HG03095 (cell line): ENCODE measurements at regions not wholly inside any gene's neighbourhood (a gene's known extent, or its start where the extent isn't known, plus 50 kb on each side); places are given as distances from the start of the nearest gene placed in this dataset.

Experiments
- ATAC-seq: cut with Tn5 transposase; IDR thresholded peaks from one replicate; pipeline ENCODE4 v1.9.1; 2021; ENCODE audit warnings: moderate library complexity; ENCODE audit not compliant: unreplicated experiment

DNA sequence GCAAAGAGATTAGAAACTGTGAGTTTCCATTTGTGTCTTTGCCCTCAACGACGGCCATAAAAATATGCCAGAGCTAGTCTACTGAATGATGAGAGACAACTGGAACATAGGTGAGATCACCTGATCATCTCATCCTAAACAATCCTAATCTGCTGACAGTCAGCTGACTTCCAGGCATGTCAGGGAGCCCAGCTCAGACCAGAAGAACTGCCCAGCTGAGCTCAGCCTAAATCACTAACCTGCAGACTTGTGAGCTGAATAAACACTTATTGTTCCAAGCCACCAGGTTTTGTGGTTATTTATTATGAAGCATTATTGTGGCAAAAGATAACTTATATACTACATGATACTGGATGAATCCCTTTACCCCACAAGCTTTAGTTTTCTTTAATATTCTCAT lies 118.9 kb upstream of the PLEKHG7 start:
- ATAC-seq = no peak

DNA sequence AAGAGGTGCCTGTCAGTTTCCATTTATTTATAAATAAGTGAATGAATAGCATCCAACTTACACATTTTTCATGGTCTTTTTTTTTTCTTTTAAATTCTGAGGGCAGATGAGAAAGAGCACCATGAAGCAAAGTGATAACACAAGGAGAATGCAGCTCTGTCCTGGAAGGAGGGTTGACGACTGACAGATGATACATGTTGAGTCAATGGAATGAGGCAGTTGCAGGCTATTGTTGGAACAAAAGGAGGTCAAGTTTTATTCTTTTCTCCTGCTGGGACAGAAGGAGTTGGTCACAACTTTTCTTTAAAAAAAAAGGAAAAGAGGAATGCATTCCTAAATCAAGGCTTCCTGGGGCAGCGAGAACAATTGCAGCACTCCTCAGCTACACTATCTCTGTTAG lies 119.9 kb upstream of the PLEKHG7 start:
- no peak for ATAC-seq

DNA sequence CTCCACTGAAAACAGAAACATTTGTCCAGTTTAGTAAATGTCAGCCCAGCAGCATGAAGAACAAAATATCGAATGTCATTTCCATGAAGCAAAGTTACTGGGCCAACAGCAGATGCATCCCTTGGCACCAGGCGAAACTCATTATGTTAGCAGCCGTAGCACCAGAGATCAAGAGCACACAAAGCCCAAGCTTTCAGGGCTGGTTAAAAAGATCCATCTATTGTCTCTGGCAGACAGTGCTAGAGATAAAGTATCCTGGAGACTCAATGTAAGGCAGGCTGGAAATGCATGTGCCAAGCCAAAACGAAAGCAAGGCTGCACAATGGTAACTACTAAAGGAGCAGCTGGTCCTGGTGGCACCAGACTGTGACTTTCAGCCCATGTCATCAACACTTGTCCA lies 120.3 kb upstream of the PLEKHG7 start:
- ATAC-seq = no peak

DNA sequence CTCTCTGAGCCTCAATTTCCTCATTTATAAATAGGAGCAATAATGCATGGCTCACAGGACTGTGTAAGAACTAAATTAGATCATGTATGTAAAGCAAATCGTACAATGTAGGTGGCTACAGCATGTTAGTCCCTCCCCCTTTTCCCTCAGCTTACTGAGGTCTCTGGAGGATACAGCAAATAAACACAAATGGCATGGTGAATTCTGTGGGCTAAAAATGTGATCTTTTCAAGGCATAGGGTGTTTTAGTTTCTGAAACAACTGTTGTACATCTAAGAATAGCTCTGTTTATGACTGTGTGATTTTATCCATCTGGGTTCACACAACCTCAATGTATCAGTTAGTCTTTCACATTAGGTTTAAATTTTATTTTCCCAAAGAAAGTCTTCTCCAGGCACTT lies 121.2 kb upstream of the PLEKHG7 start:
- no peak for ATAC-seq

DNA sequence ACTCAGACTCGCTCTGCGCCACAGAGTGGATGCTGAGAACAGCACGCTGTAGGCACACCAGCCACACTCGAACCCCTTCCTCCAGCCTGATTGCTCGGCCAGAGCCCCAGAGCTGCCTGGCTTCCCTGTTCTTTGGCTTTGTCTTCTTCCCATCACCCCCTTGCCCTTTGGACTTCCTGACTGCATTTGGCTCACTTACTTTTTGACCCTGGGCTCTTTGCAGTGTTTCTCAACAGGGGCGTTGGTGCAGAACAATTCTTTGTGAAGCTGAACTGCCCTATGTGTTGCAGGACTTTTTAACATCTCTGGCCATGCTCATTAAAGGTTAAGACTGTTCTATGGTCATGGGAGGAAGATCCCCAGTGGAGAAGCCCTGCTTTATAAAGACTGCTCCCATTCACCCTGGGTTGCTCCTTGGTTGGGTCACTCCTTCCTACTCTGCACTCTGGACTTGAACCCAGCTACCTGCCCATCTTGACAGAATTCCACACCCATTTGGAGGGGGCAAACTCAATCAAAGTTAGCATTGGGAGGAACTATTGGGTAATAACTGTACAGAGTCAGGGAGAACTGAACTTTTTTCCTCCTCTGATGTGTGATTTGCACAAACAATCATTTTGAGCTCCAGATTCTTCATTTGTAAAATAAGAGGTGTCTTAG lies 127.7 kb upstream of the PLEKHG7 start:
- no peak for ATAC-seq

DNA sequence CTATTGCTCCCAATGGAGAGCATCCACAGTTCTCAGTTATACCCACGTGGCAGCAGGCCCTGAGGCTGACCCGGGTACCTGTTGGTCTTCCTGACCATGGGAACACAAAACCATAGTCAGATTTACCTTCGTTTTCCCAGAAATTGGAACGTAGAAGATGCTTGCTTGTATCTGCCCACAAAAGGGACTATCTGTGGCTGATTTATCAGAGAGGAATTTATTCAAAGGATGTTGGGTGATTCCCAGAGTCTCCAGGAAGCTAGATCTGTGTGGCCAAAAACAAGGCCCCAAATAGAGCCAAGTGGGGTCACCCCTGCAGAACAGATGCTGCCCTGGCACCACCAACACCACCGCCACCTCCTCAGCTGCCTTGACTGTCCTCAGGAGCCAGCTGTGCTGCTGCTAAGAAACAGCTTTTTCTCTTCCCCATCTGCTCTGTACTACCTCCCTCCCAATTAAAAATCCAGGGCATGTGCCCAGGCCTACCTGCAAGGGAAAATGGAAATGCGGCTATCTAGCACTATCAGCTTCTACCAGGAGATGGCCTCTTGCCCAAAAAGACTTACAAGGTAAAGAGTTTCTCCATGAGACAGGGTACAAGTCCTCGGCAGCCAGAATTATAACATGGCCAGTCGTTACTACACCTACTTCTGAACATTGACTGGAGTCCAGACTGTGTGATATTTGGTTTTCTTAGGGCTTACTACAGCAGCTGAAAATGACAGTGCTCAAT lies 128.6 kb upstream of the PLEKHG7 start:
- no peak for ATAC-seq

DNA sequence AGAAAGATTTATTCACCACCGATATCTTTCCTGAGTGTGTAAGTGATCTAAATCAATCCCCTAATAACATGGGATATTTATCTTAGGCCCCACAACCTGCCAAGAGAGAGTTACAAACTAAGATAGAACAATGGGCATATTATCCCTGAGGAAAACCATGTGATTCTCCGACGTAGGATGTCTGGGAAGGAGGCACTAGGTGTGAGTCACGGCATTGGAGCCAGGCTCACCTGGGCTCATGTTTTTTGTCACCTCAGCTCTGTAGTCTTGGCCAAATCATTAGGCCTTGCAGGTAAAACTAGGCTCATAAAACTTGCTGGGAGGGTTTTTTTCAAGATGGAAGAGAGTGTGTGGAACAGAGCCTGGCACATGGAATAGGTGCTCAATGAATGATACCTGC lies 129.7 kb upstream of the PLEKHG7 start:
- ATAC-seq = no peak

DNA sequence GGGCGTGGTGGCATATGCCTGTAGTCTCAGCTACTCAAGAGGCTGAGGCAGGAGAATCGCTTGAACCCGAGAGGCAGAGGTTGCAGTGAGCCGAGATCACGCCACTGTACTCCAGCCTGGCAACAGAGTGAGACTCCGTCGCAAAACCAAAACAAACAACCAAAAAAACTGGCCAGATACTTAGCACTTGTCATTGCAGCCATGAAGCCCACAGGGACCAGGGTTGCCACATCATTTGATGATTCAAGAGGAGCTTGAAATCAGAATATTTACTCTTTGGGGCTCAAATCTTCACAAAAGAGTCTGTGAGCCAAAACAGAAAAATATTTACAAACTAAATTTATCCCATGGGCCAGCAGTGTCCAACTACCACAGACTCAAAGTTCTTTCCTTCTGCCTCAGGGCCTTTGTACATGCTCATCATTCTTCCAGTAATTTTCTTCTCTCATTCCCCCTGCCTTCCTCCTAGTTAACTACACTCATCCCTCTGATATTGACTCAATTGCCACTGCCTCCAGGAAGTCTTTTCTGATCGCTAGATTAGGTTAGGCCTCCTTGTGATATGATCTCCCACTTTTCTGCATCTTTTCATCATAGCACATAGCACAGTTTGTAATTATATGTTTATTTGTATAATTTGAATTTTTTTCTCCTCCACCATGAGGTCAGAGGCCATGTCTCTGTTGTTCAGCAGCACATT lies 130.8 kb upstream of the PLEKHG7 start:
- ATAC-seq = no peak

DNA sequence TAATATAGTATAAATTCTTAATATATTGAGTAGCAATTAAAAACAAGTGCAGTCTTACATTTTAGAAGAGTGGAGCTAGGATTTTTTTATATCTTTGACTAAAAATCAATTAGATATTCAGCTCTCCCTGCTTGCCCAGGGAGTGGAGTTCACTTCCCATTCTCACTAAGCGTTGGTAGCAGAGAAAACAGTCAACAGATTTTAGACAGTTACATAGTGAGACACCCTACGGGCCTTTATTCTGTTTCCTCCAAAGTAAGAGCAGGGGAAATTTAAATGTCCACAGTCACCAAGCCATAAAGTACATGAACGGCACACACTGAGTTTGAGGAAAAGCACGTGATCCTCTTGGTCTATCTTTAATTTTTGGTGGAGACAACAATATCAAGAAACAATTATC lies 131.6 kb upstream of the PLEKHG7 start:
- no peak for ATAC-seq

DNA sequence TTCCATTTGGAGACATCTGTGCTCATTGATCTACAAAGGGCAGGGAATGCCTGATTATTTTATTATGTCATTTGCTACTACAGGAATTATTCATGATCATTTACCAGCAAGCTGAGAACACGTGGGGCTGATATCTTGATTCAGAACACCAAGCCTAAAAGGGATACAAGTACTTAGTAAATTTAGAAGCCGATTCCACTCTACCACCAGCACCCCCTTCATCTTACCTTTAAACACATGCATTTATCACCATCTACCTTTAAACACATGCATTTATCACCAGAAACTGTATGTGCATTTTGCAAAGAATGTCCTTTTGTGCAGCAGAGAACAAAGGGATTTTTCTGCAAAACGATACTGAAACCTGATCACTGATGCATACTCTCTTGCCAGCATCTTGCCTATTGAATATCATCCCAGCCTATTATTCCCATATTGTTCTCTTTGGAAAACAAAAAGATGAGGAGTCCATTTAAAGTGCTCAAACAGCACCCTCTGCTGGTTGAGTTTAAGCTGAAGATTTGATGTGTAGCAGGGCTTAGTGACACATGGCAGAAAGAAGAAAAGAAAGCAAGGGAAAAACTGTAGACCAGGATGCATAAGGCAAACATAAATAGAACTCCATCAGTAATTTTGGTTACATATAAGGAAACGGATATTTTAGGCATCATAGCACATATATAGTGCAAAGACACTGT lies 132.6 kb upstream of the PLEKHG7 start:
- ATAC-seq = peak; percentile 89

DNA sequence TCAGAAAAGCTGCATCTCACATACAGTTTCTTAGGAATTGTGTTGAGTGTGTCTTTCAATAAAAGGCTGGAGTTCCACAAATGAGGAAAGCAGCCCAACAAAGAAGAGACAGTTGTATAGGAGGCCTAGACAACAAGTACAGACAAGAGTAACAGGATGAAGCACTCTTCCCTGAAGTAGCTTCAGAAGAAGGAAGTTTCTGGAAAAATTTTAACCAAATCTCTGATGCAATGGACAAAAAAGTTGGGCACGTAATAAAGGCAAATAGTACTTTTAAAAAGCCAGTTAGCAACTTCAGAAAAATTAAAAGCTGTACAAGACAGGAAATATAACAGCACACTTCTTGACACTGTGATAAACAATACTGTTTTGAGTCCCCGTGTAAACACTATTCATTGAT lies 134.1 kb upstream of the PLEKHG7 start:
- no peak for ATAC-seq

DNA sequence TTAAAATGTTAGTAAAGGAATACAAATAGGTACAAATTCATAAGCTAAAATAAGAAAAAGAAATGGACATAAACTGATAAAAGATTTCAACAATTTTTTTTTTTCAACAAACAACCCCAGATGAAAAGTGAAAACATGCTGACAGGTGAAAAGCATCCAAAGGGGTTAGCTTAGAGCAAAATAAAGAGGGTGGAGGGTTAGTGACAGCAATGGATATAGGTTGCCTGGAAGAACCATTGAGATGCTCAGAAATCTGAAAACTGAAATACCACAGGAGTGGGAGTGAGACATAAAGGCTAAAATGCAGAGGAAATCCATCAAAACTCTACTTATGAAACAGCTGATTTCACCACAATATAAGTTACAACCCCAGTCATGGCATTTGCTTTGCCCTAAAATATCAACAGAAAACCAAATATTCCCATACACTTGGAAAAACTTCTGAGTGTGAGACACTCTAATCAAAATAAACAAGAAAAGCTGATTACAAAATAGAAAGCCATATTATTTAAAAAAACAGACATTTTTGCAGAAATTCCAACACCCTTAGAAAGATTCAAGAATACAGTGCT lies 136.3 kb upstream of the PLEKHG7 start:
- no peak for ATAC-seq

DNA sequence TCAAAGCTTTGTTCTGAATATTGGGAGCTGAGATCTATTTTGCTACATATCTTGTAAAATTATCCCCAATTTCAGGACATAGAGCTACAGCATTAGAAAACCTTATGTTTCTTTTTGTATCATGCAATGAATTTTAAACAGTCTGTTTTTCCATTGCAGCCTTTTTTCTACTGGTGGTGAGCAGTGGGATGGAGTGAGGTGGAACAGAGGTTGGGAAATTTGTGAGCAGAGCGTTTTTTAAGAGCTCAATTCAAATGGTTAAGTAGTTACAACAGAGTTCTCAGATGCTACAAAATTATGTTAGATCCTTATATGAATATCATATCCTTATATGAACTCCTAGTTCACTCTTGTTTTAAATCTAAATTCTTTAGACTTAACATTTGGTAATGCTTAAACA lies 139.0 kb upstream of the PLEKHG7 start:
- no peak for ATAC-seq

DNA sequence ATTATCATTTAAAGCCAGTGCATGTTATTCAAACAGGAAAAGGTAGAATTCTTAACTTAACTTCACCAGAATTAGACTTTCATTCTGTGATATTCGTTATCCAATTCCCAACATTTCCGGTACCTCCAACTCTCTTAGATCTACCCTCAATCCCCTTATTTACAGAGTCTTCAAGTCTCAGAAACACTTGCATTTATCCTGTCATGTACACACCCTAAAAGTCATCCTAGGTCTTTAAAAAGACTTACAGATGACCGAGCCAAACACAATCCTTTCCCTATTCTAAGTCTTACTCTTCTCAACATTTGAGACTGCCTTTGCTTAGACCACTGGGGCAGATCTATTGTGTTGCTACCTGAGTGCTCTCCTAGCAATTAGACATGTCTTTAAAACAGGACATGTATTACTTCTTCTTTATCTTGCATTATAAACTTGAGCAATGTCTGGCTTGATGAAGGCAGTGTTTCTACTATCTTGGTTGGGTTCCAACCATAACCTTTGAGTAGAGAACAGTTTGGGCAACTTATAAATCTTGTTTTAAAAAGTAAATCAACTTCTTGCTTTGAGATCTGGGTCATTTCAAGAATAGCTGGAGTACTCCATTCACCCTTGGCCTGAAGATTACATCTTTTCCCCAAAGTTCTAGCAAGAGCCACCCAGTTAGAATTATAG lies 140.6 kb upstream of the PLEKHG7 start:
- no peak for ATAC-seq

DNA sequence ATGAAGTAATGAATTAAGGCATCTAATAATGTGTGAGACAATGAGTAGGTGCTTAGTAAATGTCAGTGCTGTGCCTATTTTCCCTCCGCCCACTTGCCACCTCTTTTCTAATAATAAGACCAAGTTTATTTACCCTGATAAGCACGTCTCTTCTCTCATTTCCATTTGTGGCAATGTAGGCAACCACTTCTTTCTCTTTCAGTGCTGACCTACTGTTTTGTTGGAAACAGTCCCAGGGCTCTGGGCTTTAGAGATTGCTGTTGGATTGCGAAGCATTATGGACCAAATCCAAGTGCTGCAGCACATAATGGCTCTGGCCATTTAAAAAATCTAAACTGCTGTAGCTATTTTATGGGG lies 141.3 kb upstream of the PLEKHG7 start:
- no peak for ATAC-seq

DNA sequence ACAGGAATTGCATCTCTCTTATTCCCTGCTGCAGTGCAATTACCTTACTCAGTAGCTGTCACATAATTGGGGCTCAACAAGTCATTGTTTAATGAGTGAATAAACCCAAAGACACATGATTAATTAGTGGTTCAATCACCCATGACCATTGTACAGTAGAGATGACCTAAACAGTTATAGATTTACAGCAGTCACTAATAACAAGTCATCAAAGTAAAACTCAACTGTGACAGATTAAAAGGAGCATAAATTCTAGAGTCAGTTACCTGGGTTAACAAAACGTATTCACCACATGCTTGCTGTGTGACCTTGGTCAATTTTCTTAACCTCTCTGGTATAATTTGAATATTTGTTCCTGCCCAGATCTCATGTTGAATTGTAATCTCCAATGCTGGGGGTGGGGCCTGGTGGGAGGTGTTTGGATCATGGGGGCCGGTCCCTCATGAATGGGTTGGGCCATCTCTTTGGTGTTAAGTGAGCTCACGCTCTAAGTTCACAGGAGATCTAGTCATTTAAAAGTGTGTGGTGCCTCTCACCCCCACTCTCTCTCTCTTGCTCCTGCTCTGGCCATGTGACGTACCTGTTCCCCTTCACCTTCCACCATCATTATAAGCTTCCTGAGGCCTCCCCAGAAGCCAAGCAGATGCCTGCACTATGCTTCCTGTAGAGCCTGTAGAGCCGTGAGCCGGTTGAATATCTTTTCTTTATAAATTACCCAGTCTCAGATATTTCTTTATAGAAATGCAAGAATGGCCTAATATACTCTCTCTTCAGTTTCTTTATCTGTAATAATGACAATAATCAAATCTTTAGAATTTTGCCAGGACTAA lies 141.9 kb upstream of the PLEKHG7 start:
- no peak for ATAC-seq

DNA sequence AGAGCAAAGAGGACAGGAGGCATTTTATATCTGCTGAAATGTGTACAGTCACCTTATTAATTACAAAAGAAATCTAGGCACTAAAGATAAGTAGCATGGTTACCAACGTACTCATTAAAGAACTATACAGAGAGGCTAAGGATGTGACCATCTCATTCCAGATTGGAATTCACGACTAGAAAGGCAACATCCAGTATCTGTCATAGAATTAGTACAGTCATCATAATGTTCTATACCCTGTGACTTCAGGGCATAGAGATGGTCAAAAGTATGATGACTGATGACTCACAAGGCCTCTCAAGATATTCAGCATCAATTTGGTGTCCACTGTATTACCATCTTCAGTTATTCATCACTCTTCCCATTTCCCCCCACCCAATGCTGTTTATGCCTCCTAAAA lies 144.0 kb upstream of the PLEKHG7 start:
- no peak for ATAC-seq

DNA sequence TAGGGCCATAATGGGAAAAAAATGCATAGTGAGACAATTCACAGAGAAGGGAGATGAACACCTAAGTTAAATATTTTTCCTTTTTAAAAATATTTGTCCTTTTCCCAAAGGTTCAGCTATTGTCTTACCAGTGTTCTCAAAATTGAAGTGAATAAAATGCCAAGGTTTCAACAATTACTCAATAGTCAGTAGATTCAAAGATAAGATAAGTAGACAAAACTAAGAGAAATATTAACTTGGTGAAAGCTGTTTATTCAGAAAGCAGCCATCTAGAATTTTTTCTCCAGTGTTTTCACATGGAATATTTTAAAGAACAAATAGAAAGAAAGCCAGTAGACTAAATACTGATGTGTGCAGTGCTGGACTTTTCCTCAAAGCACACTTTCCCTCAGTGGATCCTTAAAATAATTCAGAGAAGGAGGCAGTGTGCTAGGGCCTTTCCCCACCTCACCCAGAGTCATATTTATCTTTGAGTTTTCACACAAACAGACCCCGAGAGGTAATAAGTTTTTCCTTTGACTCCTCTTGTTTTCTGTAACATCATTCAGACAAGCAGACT lies 144.5 kb upstream of the PLEKHG7 start:
- ATAC-seq = no peak

DNA sequence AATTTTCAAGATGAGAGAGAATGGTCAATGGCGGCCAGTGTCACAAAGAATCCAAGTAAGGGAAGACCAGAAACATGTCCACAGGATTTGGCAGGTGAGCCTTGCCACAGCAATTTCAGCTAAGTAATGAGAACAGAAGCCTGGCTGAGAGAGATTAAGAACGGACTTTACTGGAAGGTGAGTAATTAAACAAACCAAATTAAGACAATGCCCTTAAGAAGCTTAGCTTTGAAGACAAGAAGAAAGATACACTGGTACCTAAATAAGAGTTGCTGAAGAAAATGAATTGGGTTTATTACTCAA lies 145.4 kb upstream of the PLEKHG7 start:
- no peak for ATAC-seq
